Thyroid gland (tissue), 4 donors: ENCODE measurements at regions not wholly inside any gene's neighbourhood (a gene's known extent, or its start where the extent isn't known, plus 50 kb on each side); places are given as distances from the start of the nearest gene placed in this dataset.

Experiments used
- DNase-seq, 2 donors: peaks; one replicate each; pipeline ENCODE4 v3.0.0-alpha.2; 2019
- H3K27ac ChIP-seq, 3 donors: fragments of 200-600 bp; sonication (generic); 1 replicate in 2 of 3; 2 replicates in 1 of 3; pipeline ENCODE4 v1.5.1; 2016 to 2019; ENCODE audit warnings: mild to moderate bottlenecking in 1 of 3, moderate library complexity in 1 of 3
- H3K27me3 ChIP-seq: fragments of 200-600 bp; sonication (generic); one replicate; pipeline ENCODE4 v1.5.1; 2019
- H3K36me3 ChIP-seq, 2 donors: fragments of 200-600 bp; sonication (generic); one replicate each; pipeline ENCODE4 v1.5.1; 2016 to 2019
- H3K4me1 ChIP-seq, 2 donors: fragments of 200-600 bp; sonication (generic); one replicate each; pipeline ENCODE4 v1.5.1; 2017 to 2019
- H3K4me3 ChIP-seq, 3 donors: fragments of 200-600 bp; sonication (generic); replicated peaks in 1 of 3; 1 replicate in 2 of 3; 2 replicates in 1 of 3; pipeline ENCODE4 v1.5.1; 2016; ENCODE audit warnings: mild to moderate bottlenecking in 1 of 3
- H3K9me3 ChIP-seq: fragments of 200-600 bp; sonication (generic); one replicate; pipeline ENCODE4 v1.5.1; 2017
- CTCF ChIP-seq, 6 experiments: fragments of 200-600 bp in 3 of 6; fragments of 450-650 bp in 3 of 6; sonication (generic) in 3 of 6; IDR thresholded peaks; one replicate each; pipeline ENCODE4 v1.5.1; 2016 to 2019; ENCODE audit warnings: antibody characterized with exemption in 6 of 6, mild to moderate bottlenecking in 2 of 6, inconsistent platforms in 1 of 6, moderate library complexity in 1 of 6
- POLR2A ChIP-seq, 2 donors: fragments of 450-650 bp; IDR thresholded peaks; one replicate each; pipeline ENCODE4 v1.6.1; 2017; ENCODE audit warnings: antibody characterized with exemption in 2 of 2, mild to moderate bottlenecking in 2 of 2, moderate library complexity in 1 of 2
- WGBS, 2 donors: methylation state at CpG; one replicate each; pipeline ENCODE4 v1.1.5; 2017; 5-methylcytosine and 5-hydroxymethylcytosine counted together
- intact Hi-C: fragments of 100-400 bp; cut with DNase I; formaldehyde crosslinking; loops from one replicate; pipeline ENCODE4 v1.15.1; 2023

GRCh38 chr19:27694361-27695055 is 1518.4 kb downstream of the UQCRFS1 start:
- 69 to 71% methylated on average over 3 of the region's 3 CpGs for WGBS, 2 donors
- Histone ChIP-seq H3K36me3 (no peaks in the 10 kb centered on the region), H3K9me3 (no peaks in the 10 kb centered on the region)

DNA sequence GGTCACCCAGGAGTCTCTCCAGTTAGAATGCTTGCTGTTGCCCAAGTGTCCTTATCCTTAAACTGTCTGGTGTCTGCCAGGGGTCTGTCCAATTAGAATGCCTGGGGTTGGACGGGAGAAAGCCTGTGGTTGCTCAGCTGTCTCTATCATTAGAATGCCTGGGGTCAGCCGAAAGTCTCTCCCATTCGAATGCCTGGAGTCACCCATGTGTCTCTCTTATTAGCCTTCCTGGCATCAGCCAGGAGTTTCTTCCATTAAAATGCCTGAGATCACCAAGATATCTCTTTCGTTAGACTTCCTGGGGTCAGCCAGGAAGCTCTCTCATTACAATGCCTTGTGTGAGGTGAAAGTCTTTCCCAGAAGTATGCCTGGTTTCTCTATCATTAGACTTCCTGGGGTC is 1521.0 kb downstream of the UQCRFS1 start:
- H3K36me3 ChIP-seq: no peaks in the 10 kb centered on the region
- no peak for DNase-seq
- H3K9me3 ChIP-seq: no peaks in the 10 kb centered on the region
- no peak overlapping the region for H3K27ac ChIP-seq
- TF ChIP-seq POLR2A (IDR thresholded peaks at IDR 0.05) (no peak), CTCF (IDR thresholded peaks at IDR 0.05) (no peak)
- no peak overlapping the region for H3K4me3 ChIP-seq
- H3K4me1 ChIP-seq: no peaks in the 10 kb centered on the region
- H3K27me3 ChIP-seq: no peaks in the 10 kb centered on the region
- intact Hi-C loops: no loop called here
- 69 to 74% methylated on average over 4 of the region's 4 CpGs for WGBS, 2 donors

More at GRCh38 chr19:27694361-27695055, 1518.4 kb downstream of the UQCRFS1 start:
- H3K4me3 ChIP-seq: no peak overlapping the region
- DNase-seq: no peak
- no peak for TF ChIP-seq POLR2A (IDR thresholded peaks at IDR 0.05)
- TF ChIP-seq CTCF (IDR thresholded peaks at IDR 0.05): no peak
- no peaks in the 10 kb centered on the region for H3K27me3 ChIP-seq
- H3K4me1 ChIP-seq: no peaks in the 10 kb centered on the region
- intact Hi-C loops: no loop called here
- H3K27ac ChIP-seq: no peak overlapping the region

GRCh38 chr19:27689734-27690241 is 1523.2 kb downstream of the UQCRFS1 start:
- Histone ChIP-seq H3K9me3 (no peaks in the 10 kb centered on the region), H3K27me3 (no peaks in the 10 kb centered on the region), H3K36me3 (no peaks in the 10 kb centered on the region), H3K27ac (no peak overlapping the region), H3K4me3 (no peak overlapping the region), H3K4me1 (no peaks in the 10 kb centered on the region)
- no peak for TF ChIP-seq POLR2A (IDR thresholded peaks at IDR 0.05)
- intact Hi-C loops: no loop called here
- WGBS, 2 donors: 57% methylated on average over 4 of the region's 4 CpGs
- no peak for DNase-seq

- TF ChIP-seq POLR2A (IDR thresholded peaks at IDR 0.05) (no peak), CTCF (IDR thresholded peaks at IDR 0.05) (no peak)
- intact Hi-C loops: no loop called here
- no peaks in the 10 kb centered on the region for H3K27me3 ChIP-seq
- no peak overlapping the region for H3K27ac ChIP-seq
- no peaks in the 10 kb centered on the region for H3K9me3 ChIP-seq
- H3K36me3 ChIP-seq: no peaks in the 10 kb centered on the region
- no peak for DNase-seq
- WGBS, 2 donors: 88 to 92% methylated on average over 2 of the region's 2 CpGs
- H3K4me3 ChIP-seq: no peak overlapping the region
- no peaks in the 10 kb centered on the region for H3K4me1 ChIP-seq
These were observed 1528.7 kb downstream of the UQCRFS1 start for GRCh38 chr19:27684293-27684692.

- Histone ChIP-seq H3K4me3 (no peak overlapping the region), H3K4me1 (no peaks in the 10 kb centered on the region), H3K36me3 (no peaks in the 10 kb centered on the region), H3K27ac (no peak overlapping the region), H3K27me3 (no peaks in the 10 kb centered on the region), H3K9me3 (no peaks in the 10 kb centered on the region)
- no peak for DNase-seq
- TF ChIP-seq CTCF (IDR thresholded peaks at IDR 0.05): no peak
- TF ChIP-seq POLR2A (IDR thresholded peaks at IDR 0.05): no peak
- 59 to 67% methylated on average over 3 of the region's 3 CpGs for WGBS, 2 donors
- intact Hi-C loops: no loop called here
These were observed 1531.0 kb downstream of the UQCRFS1 start for GRCh38 chr19:27681972-27682371.
